ENCODE measurements at regions not wholly inside any gene's neighbourhood (a gene's known extent, or its start where the extent isn't known, plus 50 kb on each side); places are given as distances from the start of the nearest gene placed in this dataset.

DNA sequence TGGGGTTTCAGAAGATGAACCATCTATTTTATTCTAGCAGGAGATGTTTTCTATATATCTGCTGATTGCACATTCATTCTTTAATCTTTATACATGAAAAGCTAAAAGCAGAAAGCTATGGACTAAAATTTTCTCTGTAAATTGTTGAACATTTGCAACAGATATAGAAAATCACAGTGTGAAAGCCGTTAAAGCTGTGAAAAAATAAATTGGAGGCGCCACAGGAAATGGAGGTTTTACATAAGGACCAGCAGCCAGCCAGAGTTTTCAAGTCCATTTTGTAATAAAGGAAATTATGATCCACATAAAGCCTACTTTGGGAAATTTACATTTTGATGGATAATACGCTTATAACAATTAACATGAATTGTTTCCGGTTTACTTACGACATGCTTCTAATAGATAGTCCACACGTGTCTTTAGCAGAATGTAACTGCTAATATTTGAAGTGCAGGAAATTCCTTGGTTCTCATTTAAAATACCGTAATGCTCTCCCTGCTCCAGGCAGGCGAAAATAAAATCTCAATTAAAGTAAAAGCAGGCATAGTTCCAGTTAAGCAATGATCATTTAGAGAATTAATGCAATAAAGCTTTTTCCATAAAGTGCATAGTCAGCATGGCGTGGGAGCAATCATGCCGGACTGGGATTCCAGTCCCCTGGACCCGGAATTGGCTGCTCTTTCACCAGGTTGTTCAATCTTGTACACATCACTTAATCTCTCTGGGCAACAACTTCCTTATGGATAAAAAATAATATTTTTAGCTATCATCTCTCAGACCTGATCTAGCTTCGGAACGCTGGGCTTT is 445.4 kb downstream of the ZNF608 start:
- TF ChIP-seq, protein P1, sequence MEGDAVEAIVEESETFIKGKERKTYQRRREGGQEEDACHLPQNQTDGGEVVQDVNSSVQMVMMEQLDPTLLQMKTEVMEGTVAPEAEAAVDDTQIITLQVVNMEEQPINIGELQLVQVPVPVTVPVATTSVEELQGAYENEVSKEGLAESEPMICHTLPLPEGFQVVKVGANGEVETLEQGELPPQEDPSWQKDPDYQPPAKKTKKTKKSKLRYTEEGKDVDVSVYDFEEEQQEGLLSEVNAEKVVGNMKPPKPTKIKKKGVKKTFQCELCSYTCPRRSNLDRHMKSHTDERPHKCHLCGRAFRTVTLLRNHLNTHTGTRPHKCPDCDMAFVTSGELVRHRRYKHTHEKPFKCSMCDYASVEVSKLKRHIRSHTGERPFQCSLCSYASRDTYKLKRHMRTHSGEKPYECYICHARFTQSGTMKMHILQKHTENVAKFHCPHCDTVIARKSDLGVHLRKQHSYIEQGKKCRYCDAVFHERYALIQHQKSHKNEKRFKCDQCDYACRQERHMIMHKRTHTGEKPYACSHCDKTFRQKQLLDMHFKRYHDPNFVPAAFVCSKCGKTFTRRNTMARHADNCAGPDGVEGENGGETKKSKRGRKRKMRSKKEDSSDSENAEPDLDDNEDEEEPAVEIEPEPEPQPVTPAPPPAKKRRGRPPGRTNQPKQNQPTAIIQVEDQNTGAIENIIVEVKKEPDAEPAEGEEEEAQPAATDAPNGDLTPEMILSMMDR (IDR thresholded peaks at IDR 0.05), result no peak
- TF ChIP-seq POLR2A (IDR thresholded peaks at IDR 0.05), result no peak

Data from lower leg skin (tissue), 3 donors.